Thymus (tissue), 11 donors: ENCODE measurements at regions not wholly inside any gene's neighbourhood (a gene's known extent, or its start where the extent isn't known, plus 50 kb on each side); places are given as distances from the start of the nearest gene placed in this dataset.

ENCODE experiments used
- DNase-seq, 9 donors: peaks; one replicate each; pipeline ENCODE4 v3.0.0-alpha.2; 2013; ENCODE audit warnings: low spot score in 9 of 9, low read depth in 6 of 9, missing footprints in 1 of 9
- H3K27ac ChIP-seq, 2 donors: one replicate each; pipeline ENCODE4 v1.5.1; 2013; ENCODE audit warnings: control low read depth in 1 of 2, low read depth in 1 of 2, low read length in 1 of 2, mild to moderate bottlenecking in 1 of 2, moderate library complexity in 1 of 2
- H3K27me3 ChIP-seq, 2 donors: one replicate each; pipeline ENCODE4 v1.5.1; 2013; ENCODE audit warnings: low read length in 1 of 2; ENCODE audit not compliant: control insufficient read depth in 2 of 2, insufficient read depth in 1 of 2
- H3K36me3 ChIP-seq, 2 donors: one replicate each; pipeline ENCODE4 v1.5.1; 2013; ENCODE audit warnings: low read length in 1 of 2, mild to moderate bottlenecking in 1 of 2, moderate library complexity in 1 of 2; ENCODE audit not compliant: control insufficient read depth in 2 of 2, insufficient read depth in 2 of 2
- H3K4me1 ChIP-seq, 2 donors: one replicate each; pipeline ENCODE4 v1.5.1; 2013; ENCODE audit warnings: low read length in 2 of 2; ENCODE audit not compliant: control insufficient read depth in 2 of 2, insufficient read depth in 2 of 2
- H3K4me3 ChIP-seq, 2 donors: one replicate each; pipeline ENCODE4 v1.5.1; 2013; ENCODE audit warnings: low read length in 2 of 2, control low read depth in 1 of 2, mild to moderate bottlenecking in 1 of 2
- H3K9me3 ChIP-seq, 2 donors: one replicate each; pipeline ENCODE4 v1.5.1; 2013; ENCODE audit warnings: low read length in 1 of 2, mild to moderate bottlenecking in 1 of 2; ENCODE audit not compliant: control insufficient read depth in 2 of 2, insufficient read depth in 1 of 2
- WGBS: extraction: QIAGEN DNeasy Blood & Tissue Kit; methylation state at CpG from one replicate; pipeline ENCODE4 v1.1.7; 2013; 5-methylcytosine and 5-hydroxymethylcytosine counted together
- donor health status: healthy.

- Histone ChIP-seq H3K9me3 (no peaks in the 10 kb centered on the region), H3K4me3 (no peak overlapping the region), H3K4me1 (no peaks in the 10 kb centered on the region), H3K36me3 (no peaks in the 10 kb centered on the region), H3K27ac (no peak overlapping the region), H3K27me3 (no peaks in the 10 kb centered on the region)
- no peak for DNase-seq
Observed at GRCh38 chr11:19661827-19662226, 50.8 kb upstream of the NAV2 start.

- Histone ChIP-seq H3K36me3 (no peaks in the 10 kb centered on the region), H3K4me1 (no peaks in the 10 kb centered on the region), H3K27me3 (no peaks in the 10 kb centered on the region), H3K27ac (no peak overlapping the region), H3K4me3 (no peak overlapping the region), H3K9me3 (no peaks in the 10 kb centered on the region)
- WGBS, result 64% methylated on average over 5 of the region's 5 CpGs
- no peak for DNase-seq
Observed at GRCh38 chr11:19660076-19660475, 52.6 kb upstream of the NAV2 start.

DNA sequence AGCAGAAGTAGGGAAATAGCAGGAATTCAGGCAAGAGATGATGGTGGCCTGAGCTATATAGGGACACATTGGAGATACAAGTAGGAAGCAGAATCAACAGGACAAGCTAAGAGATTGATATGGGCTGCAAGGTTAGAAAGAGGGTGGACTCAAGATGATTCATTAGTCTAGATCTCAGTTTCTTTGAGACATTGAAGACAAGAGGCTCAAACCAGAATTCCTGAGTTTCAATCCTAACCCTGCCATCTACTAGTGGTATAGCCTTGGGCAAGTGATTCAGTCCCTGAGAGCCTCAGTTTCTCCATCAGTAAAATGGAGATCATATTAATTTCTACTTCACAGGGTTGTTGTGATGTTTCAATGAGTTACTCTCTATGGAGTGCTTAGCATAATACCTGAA lies 53.1 kb upstream of the NAV2 start:
- no peaks in the 10 kb centered on the region for H3K9me3 ChIP-seq
- DNase-seq, result no peak
- no peaks in the 10 kb centered on the region for H3K36me3 ChIP-seq
- H3K4me1 ChIP-seq, result no peaks in the 10 kb centered on the region
- H3K27ac ChIP-seq, result no peak overlapping the region
- no peaks in the 10 kb centered on the region for H3K27me3 ChIP-seq
- no peak overlapping the region for H3K4me3 ChIP-seq

- Histone ChIP-seq H3K4me3 (no peak overlapping the region), H3K36me3 (no peaks in the 10 kb centered on the region), H3K27me3 (no peaks in the 10 kb centered on the region), H3K4me1 (no peaks in the 10 kb centered on the region), H3K27ac (no peak overlapping the region), H3K9me3 (no peaks in the 10 kb centered on the region)
- no peak for DNase-seq
- WGBS, result 76% methylated on average over 2 of the region's 2 CpGs
Observed at GRCh38 chr11:19658344-19658743, 54.3 kb upstream of the NAV2 start.

- Histone ChIP-seq H3K27me3 (no peaks in the 10 kb centered on the region), H3K36me3 (no peaks in the 10 kb centered on the region), H3K4me1 (no peaks in the 10 kb centered on the region), H3K27ac (no peak overlapping the region), H3K4me3 (no peak overlapping the region), H3K9me3 (no peaks in the 10 kb centered on the region)
- DNase-seq, result no peak
- 94% methylated on average over 4 of the region's 4 CpGs for WGBS
Observed at GRCh38 chr11:19656140-19656541, 56.5 kb upstream of the NAV2 start.

GRCh38 chr11:19652623-19653375 lies 59.8 kb upstream of the NAV2 start:
- Histone ChIP-seq H3K4me3 (no peak overlapping the region), H3K4me1 (no peaks in the 10 kb centered on the region), H3K36me3 (no peaks in the 10 kb centered on the region), H3K27me3 (no peaks in the 10 kb centered on the region), H3K9me3 (no peaks in the 10 kb centered on the region), H3K27ac (no peak overlapping the region)
- 94% methylated on average over 6 of the region's 6 CpGs for WGBS
- no peak for DNase-seq

DNA sequence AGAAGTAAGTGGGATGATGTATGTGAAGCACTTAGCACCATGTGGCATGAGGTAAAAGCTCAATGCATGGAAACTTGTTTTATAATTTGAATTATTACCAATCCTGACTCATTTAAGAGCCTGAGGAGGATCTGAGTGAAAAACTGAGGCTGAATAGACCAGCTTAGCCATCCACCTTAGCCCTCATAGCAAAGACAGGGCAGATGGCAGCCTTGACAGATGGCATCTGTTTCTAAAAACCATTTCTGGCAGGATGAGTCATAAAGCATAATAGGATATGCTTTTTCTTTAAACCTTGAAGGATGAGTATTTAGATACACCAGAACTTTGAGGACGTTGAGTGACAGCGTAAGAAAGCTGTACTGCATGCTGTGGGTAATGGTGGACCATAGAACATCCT lies 61.0 kb upstream of the NAV2 start:
- no peaks in the 10 kb centered on the region for H3K36me3 ChIP-seq
- no peak overlapping the region for H3K27ac ChIP-seq
- H3K4me1 ChIP-seq, result no peaks in the 10 kb centered on the region
- no peak for DNase-seq
- H3K9me3 ChIP-seq, result no peaks in the 10 kb centered on the region
- H3K4me3 ChIP-seq, result no peak overlapping the region
- H3K27me3 ChIP-seq, result no peaks in the 10 kb centered on the region
- WGBS, result 95% methylated on average over 2 of the region's 2 CpGs

GRCh38 chr11:19651028-19651427 lies 61.6 kb upstream of the NAV2 start:
- Histone ChIP-seq H3K9me3 (no peaks in the 10 kb centered on the region), H3K36me3 (no peaks in the 10 kb centered on the region), H3K27me3 (no peaks in the 10 kb centered on the region), H3K4me1 (no peaks in the 10 kb centered on the region), H3K27ac (no peak overlapping the region), H3K4me3 (no peak overlapping the region)
- no peak for DNase-seq
- 94% methylated on average over 2 of the region's 2 CpGs for WGBS

- 93% methylated on average over 3 of the region's 3 CpGs for WGBS
- no peaks in the 10 kb centered on the region for H3K4me1 ChIP-seq
- no peak overlapping the region for H3K27ac ChIP-seq
- H3K36me3 ChIP-seq, result no peaks in the 10 kb centered on the region
- H3K4me3 ChIP-seq, result no peak overlapping the region
- no peak for DNase-seq
- no peaks in the 10 kb centered on the region for H3K27me3 ChIP-seq
- H3K9me3 ChIP-seq, result no peaks in the 10 kb centered on the region
Observed at GRCh38 chr11:19650467-19650866, 62.2 kb upstream of the NAV2 start.

DNA sequence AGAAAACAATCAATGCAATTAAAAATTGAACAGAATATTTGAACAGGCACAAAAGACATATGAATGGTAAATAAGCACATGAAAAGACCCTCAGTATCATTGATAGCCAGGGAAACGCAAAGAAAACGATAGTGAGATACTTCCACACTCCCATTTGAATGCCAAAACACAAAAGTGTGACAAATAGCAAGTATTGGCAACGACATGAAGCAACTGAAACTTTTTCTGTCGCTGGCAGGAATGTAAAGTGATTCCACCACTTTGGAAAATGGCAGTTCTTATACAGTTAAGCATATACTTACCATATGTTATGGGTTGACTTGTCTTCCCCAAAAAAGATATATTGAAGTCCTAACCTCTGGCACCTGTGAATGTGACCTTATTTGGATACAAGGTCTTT lies 62.9 kb upstream of the NAV2 start:
- Histone ChIP-seq H3K36me3 (no peaks in the 10 kb centered on the region), H3K4me1 (no peaks in the 10 kb centered on the region), H3K27me3 (no peaks in the 10 kb centered on the region), H3K9me3 (no peaks in the 10 kb centered on the region), H3K4me3 (no peak overlapping the region), H3K27ac (no peak overlapping the region)
- WGBS, result 92% methylated on average over 4 of the region's 4 CpGs
- no peak for DNase-seq
